KMS-11 (cell line): ENCODE measurements at regions not wholly inside any gene's neighbourhood (a gene's known extent, or its start where the extent isn't known, plus 50 kb on each side); places are given as distances from the start of the nearest gene placed in this dataset.

Experiments used
- H2AFZ ChIP-seq: fragments of 200-600 bp; sonication (generic); 2 replicates; pipeline ENCODE4 v1.6.1; 2016; ENCODE audit warnings: antibody characterized with exemption, mixed run types, low read depth
- H3K27ac ChIP-seq: fragments of 200-600 bp; sonication (generic); 2 replicates; pipeline ENCODE4 v1.6.1; 2016; ENCODE audit warnings: mild to moderate bottlenecking, mixed run types
- H3K27me3 ChIP-seq: fragments of 200-600 bp; sonication (generic); 2 replicates; pipeline ENCODE4 v1.6.1; 2017; ENCODE audit warnings: mild to moderate bottlenecking, low read depth, mixed run types, moderate library complexity; ENCODE audit not compliant: insufficient read depth
- H3K36me3 ChIP-seq: fragments of 200-600 bp; sonication (generic); 2 replicates; pipeline ENCODE4 v1.6.1; 2017; ENCODE audit warnings: mild to moderate bottlenecking, mixed run types; ENCODE audit not compliant: insufficient read depth
- H3K4me1 ChIP-seq: fragments of 200-600 bp; sonication (generic); 2 replicates; pipeline ENCODE4 v1.6.1; 2016; ENCODE audit warnings: mild to moderate bottlenecking, low read depth, mixed run types; ENCODE audit not compliant: poor library complexity, severe bottlenecking
- H3K4me2 ChIP-seq: fragments of 200-600 bp; sonication (generic); 2 replicates; pipeline ENCODE4 v1.7.0; 2016; ENCODE audit warnings: mild to moderate bottlenecking, mixed run types
- H3K4me3 ChIP-seq: fragments of 200-600 bp; sonication (generic); IDR thresholded peaks from 2 replicates; pipeline ENCODE4 v1.6.1; 2017; ENCODE audit warnings: low read depth, low read length, mixed read lengths; ENCODE audit not compliant: insufficient read depth
- H3K79me2 ChIP-seq: fragments of 200-600 bp; sonication (generic); 2 replicates; pipeline ENCODE4 v1.6.1; 2016; ENCODE audit warnings: low read depth, mixed run types; ENCODE audit not compliant: insufficient read depth
- H3K9ac ChIP-seq: fragments of 200-600 bp; sonication (generic); 2 replicates; pipeline ENCODE4 v1.6.1; 2016; ENCODE audit warnings: mild to moderate bottlenecking, mixed run types
- H4K20me1 ChIP-seq: fragments of 200-600 bp; sonication (generic); 2 replicates; pipeline ENCODE4 v1.6.1; 2016; ENCODE audit warnings: mild to moderate bottlenecking, mixed run types; ENCODE audit not compliant: insufficient read depth
- CTCF ChIP-seq: fragments of 200-600 bp; sonication (generic); conservative IDR thresholded peaks from 2 replicates; pipeline ENCODE4 v1.6.1; 2017; ENCODE audit warnings: low read depth, mild to moderate bottlenecking, antibody characterized with exemption, low read length, moderate library complexity, mixed read lengths

DNA sequence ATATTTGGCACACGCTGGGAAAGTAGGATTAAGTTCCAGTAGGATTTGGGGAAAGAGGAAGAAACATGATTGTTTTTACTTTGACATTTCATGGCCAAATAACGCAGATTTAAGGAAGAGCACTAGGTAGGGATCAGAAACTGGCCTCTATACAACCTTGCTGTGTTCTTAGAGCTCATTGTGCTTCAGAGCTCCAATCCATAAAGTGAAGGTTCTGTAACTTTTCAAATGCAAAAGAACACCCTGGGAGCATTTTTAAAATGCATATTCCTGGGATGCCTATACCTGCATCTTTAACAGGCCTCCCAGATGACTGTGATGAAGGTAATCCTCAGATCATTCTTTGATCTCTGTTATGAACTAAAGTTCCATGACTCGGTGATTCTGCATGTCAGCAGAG is 77.1 kb downstream of the YIPF5 start:
- no peak overlapping the region for H3K27ac ChIP-seq
- H3K4me3 ChIP-seq: no peak overlapping the region
- no peak for TF ChIP-seq CTCF
- H2AFZ ChIP-seq: no peak overlapping the region
- H3K4me1 ChIP-seq: peaks cover 21% of the 10 kb centered on the region
- H3K4me2 ChIP-seq: no peak overlapping the region
- H3K9ac ChIP-seq: no peak overlapping the region
- H4K20me1 ChIP-seq: no peaks in the 10 kb centered on the region
- no peaks in the 10 kb centered on the region for H3K36me3 ChIP-seq
- H3K79me2 ChIP-seq: no peaks in the 10 kb centered on the region
- H3K27me3 ChIP-seq: no peaks in the 10 kb centered on the region

DNA sequence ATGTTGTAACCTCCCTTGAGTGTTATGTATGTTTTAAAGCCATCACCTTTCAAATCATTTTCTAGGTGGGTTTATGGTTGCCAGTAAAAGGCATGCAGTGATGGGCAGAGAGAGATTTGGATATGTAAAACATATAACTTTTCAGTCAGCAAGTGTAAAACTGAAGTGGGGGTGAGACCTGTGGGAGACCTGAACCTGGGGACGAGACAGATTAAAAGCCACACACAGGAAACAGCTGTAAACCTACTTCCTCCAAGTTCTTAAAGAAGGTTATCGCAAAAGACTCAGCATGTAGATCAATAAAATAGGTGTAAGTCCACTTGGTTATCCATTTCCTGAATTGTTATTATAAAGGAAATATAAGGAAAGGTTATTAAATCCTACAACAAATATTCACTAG is 76.6 kb downstream of the YIPF5 start:
- Histone ChIP-seq H3K36me3 (no peaks in the 10 kb centered on the region), H3K9ac (no peak overlapping the region), H3K4me1 (peaks cover 16% of the 10 kb centered on the region), H4K20me1 (no peaks in the 10 kb centered on the region), H3K4me3 (no peak overlapping the region), H3K79me2 (no peaks in the 10 kb centered on the region), H3K4me2 (no peak overlapping the region), H2AFZ (no peak overlapping the region), H3K27me3 (no peaks in the 10 kb centered on the region), H3K27ac (no peak overlapping the region)
- TF ChIP-seq CTCF: no peak

- Histone ChIP-seq H3K27me3 (no peaks in the 10 kb centered on the region), H3K36me3 (no peaks in the 10 kb centered on the region), H3K79me2 (no peaks in the 10 kb centered on the region), H4K20me1 (no peaks in the 10 kb centered on the region), H3K4me1 (peaks cover 55% of the 10 kb centered on the region), H3K4me3 (no peak overlapping the region), H2AFZ (no peak overlapping the region), H3K4me2 (no peak overlapping the region), H3K9ac (no peak overlapping the region), H3K27ac (no peak overlapping the region)
- no peak for TF ChIP-seq CTCF
Observed at GRCh38 chr5:144100702-144101101, 69.8 kb downstream of the YIPF5 start.

GRCh38 chr5:144101616-144102015 is 68.8 kb downstream of the YIPF5 start:
- H3K4me3 ChIP-seq: no peak overlapping the region
- H3K36me3 ChIP-seq: no peaks in the 10 kb centered on the region
- H4K20me1 ChIP-seq: no peaks in the 10 kb centered on the region
- no peak for TF ChIP-seq CTCF
- 0 out of 2 replicates have a peak overlapping the region, but pooled peaks have one; percentile 42 for H3K4me2 ChIP-seq
- H3K27ac ChIP-seq: peak overlapping the region; percentile 78
- no peak overlapping the region for H2AFZ ChIP-seq
- H3K79me2 ChIP-seq: no peaks in the 10 kb centered on the region
- H3K9ac ChIP-seq: no peak overlapping the region
- peaks cover 56% of the 10 kb centered on the region for H3K4me1 ChIP-seq
- H3K27me3 ChIP-seq: no peaks in the 10 kb centered on the region
